NCI-H460 (cell line): ENCODE measurements at regions not wholly inside any gene's neighbourhood (a gene's known extent, or its start where the extent isn't known, plus 50 kb on each side); places are given as distances from the start of the nearest gene placed in this dataset.
"Not testable (repeated sequence)": the region's sequence is repeated elsewhere in the genome, so short reads cannot be mapped to it uniquely, and the experiment has no call there.

Experiments used
- DNase-seq: peaks from one replicate; pipeline ENCODE4 v3.0.0-alpha.2; 2016; ENCODE audit warnings: low read depth; ENCODE audit errors: extremely low read depth

DNA sequence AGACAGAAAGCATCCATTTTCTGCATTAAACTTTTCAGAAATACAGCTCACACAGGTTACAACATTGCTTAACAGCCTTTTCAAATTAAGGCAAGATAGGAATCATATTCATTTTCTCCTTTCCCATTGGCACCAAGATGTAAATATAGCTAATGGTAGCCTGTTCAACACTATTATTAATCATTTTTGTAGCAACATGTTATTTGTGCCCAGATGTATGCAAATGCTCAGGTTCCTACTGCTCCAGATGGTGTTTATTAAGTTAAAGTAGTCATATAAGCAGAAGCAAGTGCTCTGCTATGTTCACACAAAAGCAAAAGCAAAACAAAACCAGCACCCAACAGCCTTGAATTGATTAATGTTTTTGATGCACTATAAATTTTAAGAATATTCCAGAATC is 1110.6 kb downstream of the SLC6A15 start:
- no peak for DNase-seq

GRCh38 chr12:83800022-83800421 is 1112.6 kb downstream of the SLC6A15 start:
- DNase-seq: no peak

GRCh38 chr12:83796531-83796930 is 1109.8 kb downstream of the TMTC2 start:
- DNase-seq: no peak

GRCh38 chr12:83793616-83794015 is 1106.9 kb downstream of the TMTC2 start:
- no peak for DNase-seq

DNA sequence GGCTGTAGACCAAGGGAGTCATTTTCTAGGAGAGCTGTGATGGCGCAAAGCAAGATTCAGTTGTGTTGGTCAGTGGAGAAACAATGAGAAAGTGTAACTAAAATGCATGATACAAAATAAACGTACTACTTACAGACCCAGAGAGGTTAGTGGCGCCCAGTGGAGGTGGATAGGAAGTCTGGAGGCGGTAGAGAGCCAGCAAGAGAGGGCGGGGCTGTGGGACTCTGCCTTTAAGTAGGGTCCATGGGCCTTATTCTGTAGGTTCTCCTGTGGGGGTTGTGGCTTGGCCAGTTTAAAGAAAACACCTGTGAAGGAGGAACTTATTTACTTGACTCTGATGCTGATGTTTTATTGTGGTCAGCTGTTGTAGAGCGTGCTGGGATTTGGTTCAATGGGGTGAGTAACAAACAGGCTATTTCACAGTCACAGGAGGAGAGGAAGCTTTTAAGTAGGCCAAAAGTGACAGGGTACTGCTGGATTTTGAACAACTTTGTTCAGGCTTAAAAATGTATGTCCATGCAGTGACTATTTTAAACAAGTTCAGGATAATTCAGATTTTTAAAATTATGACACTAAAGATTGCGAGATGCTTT is 1097.7 kb downstream of the TMTC2 start:
- no peak for DNase-seq

DNA sequence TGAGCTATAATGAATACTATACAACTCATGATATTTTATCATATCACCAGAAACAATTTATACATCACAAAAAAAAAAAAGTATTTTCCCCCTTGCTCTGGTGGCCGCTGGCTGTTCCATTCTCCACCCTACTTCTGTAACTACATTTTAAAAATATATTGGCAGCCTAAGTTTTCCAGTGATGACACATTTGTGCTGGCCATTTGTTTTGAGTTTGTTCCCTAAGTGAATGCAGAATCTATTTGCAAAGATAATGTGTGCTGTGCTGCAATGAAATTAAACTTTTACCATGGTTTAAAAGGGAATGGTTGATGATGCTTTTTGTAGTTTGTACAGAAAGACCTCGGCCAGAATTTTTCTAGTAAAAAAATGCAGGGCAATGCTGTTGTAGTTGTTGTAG is 1092.8 kb downstream of the TMTC2 start:
- no peak for DNase-seq

- no peak for DNase-seq
Observed at GRCh38 chr12:83769151-83769550, 1082.4 kb downstream of the TMTC2 start.

GRCh38 chr12:83767723-83768122 is 1081.0 kb downstream of the TMTC2 start:
- no peak for DNase-seq

DNA sequence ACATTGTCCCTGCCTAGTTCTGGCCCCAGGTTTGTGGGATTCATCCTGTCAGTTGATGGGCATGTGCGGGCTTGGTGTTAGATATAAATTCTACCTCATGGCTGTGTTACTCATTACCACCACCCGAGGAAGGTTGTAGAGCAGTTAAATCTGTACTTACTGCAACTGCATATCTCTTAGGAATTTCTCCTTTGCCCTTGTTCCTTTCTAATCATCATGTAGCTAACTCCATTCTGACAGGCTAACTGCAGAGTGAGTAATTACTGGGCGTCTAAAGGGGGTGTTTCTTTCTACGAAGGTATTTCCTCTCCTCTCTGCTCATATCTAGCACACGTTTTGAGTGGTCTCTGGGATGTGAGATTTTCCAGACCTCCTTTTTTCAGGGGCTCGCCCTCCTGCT is 1076.7 kb downstream of the TMTC2 start:
- DNase-seq: no peak

GRCh38 chr12:83759906-83760305 is 1073.2 kb downstream of the TMTC2 start:
- no peak for DNase-seq

DNA sequence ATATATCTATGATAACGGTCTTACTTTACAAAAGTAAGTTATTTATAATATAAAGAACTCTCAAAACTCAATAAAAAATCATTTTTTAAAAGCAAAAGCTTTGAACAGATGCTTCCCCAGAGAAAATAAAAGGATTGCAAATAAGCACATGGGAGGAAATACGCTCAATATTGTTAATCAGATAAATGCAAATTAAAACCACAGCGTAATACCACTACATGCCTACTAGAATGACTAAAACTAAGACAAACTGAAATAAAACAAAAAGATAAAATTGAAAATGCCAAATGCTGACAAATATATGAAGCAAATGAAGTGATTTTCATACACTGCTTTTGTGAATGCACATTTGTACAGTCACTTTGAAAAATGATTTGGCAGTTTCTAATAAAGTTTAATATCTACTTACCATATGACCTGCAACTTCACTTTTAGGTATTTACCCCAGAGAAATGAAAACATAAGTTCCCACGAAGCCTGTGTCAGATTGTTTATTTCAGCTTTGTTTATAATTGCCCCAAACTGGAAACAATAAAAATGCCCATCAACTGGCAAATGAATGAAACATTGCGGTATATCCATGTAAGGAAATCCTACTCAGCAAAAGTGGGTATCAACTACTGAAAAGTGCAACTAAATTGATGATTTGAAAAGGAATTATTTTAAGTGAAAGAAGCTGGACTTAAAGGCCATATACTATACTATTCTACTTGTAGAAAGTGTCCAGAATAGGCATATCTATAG is 1072.4 kb downstream of the TMTC2 start:
- no peak for DNase-seq

DNA sequence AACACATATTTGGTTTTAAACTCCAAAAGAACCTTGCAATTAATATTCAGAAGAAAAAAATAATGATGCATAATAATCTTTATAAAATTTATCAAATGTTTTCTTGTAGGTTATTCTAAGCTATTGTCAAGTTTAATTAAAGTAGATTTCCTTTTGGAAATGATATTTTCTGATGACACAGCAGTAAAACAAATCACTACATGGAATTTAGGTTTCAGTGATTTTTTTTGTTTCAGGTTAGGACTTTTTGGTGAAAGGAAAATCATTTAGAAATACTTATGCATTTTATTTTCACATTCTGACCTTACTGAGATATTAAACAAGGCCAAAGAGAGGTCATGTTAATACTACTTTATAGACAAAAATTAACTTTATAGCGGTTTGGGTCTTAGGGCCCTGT is 1067.2 kb downstream of the TMTC2 start:
- no peak for DNase-seq

DNA sequence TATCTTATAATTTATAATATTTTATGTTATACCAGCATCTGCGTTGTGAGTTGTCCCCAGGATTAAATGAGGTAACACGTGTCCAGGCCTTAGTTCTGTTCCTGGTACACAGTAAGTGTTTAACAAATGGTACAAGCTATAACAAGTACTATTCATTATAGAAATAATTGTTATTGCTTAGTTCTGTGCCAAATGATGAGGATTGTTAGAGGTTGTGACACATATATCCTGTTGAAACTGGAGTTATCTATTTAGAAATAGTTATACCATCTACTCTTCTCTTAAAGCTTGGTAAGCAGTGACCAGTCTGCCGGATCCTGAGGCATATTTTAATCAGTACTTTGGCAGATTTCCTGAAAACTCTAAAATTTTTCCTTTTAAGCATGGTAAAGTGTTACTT is 1066.5 kb downstream of the TMTC2 start:
- no peak for DNase-seq

GRCh38 chr12:83739607-83740006 is 1052.9 kb downstream of the TMTC2 start:
- no peak for DNase-seq

DNA sequence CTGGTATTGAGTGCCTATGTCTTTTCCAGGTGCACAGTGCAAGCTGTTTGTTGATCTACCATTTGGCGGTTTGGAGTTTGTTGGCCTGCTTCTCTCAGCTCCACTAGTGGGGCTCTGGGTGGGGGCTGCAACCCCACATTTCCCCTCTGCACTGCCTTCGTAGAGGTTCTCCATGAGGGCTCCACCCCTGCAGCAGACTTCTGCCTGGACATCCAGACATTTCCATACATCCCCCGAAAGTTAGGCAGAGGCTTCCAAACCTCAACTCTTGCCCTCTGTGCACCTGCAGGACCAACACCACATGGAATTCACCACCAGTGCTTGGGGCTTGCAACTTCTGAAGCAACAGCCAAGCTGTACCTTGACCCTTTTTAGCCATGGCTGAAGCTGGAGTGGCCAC is 1024.1 kb downstream of the TMTC2 start:
- DNase-seq: no peak

- DNase-seq: no peak
Observed at GRCh38 chr12:83709899-83710298, 1023.2 kb downstream of the TMTC2 start.

DNA sequence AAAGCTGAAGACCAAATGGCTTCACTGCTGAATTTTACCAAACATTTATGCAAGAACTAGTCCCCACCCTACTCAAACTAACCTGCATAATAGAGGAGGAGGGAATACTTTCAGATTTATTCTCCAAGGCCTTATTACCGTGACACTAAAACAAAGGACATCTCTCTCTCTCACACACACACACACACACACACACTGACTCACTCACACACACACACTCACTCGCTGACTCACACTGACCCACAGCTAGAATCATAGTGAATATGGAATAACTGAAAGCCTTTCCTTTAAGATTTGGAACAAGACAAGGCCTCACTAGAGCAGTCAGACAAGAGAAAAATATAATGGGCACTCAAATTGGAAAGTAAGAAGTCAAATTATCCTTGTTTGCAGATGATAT is 1014.1 kb downstream of the TMTC2 start:
- no peak for DNase-seq

DNA sequence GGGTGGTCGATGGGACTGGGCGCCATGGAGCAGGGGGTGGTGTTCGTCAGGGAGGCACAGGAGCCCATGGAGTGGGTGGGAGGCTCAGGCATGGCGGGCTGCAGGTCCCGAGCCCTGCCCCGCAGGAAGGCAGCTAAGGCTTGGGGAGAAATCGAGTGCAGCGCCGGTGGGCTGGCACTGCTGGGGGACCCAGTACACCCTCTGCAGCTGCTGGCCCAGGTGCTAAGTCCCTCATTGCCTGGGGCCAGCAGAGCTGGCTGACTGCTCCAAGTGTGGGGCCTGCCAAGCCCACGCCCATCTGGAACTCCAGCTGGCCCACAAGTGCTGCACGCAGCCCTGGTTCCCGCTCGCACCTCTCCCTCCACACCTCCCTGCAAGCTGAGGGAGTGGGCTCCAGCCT is 1009.6 kb downstream of the TMTC2 start:
- DNase-seq: not testable (repeated sequence)

GRCh38 chr12:83691730-83692129 is 1005.0 kb downstream of the TMTC2 start:
- no peak for DNase-seq

DNA sequence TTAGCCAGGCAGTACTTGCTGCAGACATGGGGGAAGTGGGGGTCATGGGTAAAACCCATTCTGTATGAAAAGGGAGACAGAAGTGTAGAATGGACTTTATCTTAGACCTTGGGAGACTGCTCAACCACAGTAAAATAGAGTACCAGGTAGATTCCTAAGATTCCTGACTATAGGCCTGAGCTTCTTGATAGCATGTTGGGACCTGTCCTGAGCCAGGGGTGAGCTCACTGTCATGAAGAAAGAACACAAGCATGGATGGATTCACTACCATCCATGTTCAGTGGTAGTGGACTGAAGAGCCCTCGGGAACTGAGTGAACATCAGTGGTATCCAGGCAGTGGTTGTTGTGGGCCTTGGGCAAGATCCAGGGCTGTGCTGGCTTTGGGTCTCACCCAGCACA is 1003.8 kb downstream of the TMTC2 start:
- DNase-seq: no peak

DNA sequence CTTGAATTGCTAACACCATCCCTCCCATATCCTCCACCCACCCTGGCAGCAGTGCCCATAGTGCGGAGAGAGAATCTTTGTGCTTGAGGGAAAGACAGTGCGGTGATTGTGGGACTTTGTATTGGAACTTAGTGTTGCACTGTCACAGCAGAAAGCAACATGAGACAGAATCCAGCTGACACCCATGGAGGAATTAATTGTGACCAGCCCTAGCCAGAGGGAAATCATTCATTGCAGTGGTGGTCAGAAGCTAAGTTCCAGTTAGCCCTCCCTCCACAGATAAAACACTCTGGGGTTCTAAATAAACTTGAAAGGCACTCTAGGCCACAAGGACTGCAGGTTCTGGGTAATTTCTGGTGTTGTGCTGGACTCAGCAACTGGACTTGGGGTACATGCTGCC is 1002.6 kb downstream of the TMTC2 start:
- no peak for DNase-seq

GRCh38 chr12:83676781-83677295 is 990.1 kb downstream of the TMTC2 start:
- DNase-seq: no peak
